Loucy (cell line): ENCODE measurements at regions not wholly inside any gene's neighbourhood (a gene's known extent, or its start where the extent isn't known, plus 50 kb on each side); places are given as distances from the start of the nearest gene placed in this dataset.

ENCODE experiments used
- H2AFZ ChIP-seq: fragments of 200-600 bp; sonication (generic); 2 replicates; pipeline ENCODE4 v1.6.0; 2016; ENCODE audit warnings: antibody characterized with exemption, mild to moderate bottlenecking, low read length, moderate library complexity
- H3F3A ChIP-seq: fragments of 200-600 bp; 2 replicates; pipeline ENCODE4 v1.6.0; 2016; ENCODE audit warnings: antibody characterized with exemption, low read depth, mild to moderate bottlenecking
- H3K27me3 ChIP-seq: fragments of 200-600 bp; sonication (generic); 2 replicates; pipeline ENCODE4 v1.6.1; 2014; ENCODE audit warnings: low read length, mild to moderate bottlenecking; ENCODE audit not compliant: insufficient read depth, poor library complexity, severe bottlenecking
- H3K36me3 ChIP-seq: fragments of 200-600 bp; sonication (generic); 2 replicates; pipeline ENCODE4 v1.6.1; 2016; ENCODE audit warnings: low read length; ENCODE audit not compliant: insufficient read depth
- H3K4me1 ChIP-seq: fragments of 200-600 bp; sonication (generic); 2 replicates; pipeline ENCODE4 v1.5.1; 2014; ENCODE audit warnings: low read length, mild to moderate bottlenecking; ENCODE audit not compliant: insufficient read depth, poor library complexity, severe bottlenecking
- H3K4me2 ChIP-seq: fragments of 200-600 bp; sonication (generic); 2 replicates; pipeline ENCODE4 v1.6.0; 2014; ENCODE audit warnings: antibody characterized with exemption, low read length, low read depth, mild to moderate bottlenecking; ENCODE audit not compliant: poor library complexity, severe bottlenecking
- H3K4me3 ChIP-seq: fragments of 200-600 bp; sonication (generic); 2 replicates; pipeline ENCODE4 v1.5.1; 2014; ENCODE audit warnings: low read length, mild to moderate bottlenecking, mixed read lengths; ENCODE audit not compliant: poor library complexity, severe bottlenecking
- H3K79me2 ChIP-seq: fragments of 200-600 bp; sonication (generic); 2 replicates; pipeline ENCODE4 v1.6.1; 2014; ENCODE audit warnings: low read length; ENCODE audit not compliant: insufficient read depth
- H3K9ac ChIP-seq: fragments of 200-600 bp; sonication (generic); 2 replicates; pipeline ENCODE4 v1.6.0; 2014; ENCODE audit warnings: mild to moderate bottlenecking, low read depth, low read length, moderate library complexity; ENCODE audit not compliant: poor library complexity, severe bottlenecking
- H3K9me2 ChIP-seq: fragments of 200-600 bp; sonication (generic); replicated peaks from 2 replicates; pipeline ENCODE4 v1.6.1; 2016; ENCODE audit warnings: low read depth, low read length, mixed read lengths
- H3K9me3 ChIP-seq: fragments of 200-600 bp; sonication (generic); 2 replicates; pipeline ENCODE4 v1.6.1; 2014; ENCODE audit warnings: mild to moderate bottlenecking, antibody characterized with exemption, low read length, low read depth; ENCODE audit not compliant: insufficient read depth
- H4K20me1 ChIP-seq: fragments of 200-600 bp; sonication (generic); 2 replicates; pipeline ENCODE4 v1.6.0; 2014; ENCODE audit warnings: antibody characterized with exemption, low read length, mild to moderate bottlenecking; ENCODE audit not compliant: insufficient read depth, poor library complexity, severe bottlenecking
- CTCF ChIP-seq: fragments of 200-600 bp; sonication (generic); conservative IDR thresholded peaks from 2 replicates; pipeline ENCODE4 v1.5.1; 2014; ENCODE audit warnings: mild to moderate bottlenecking, antibody characterized with exemption, low read length
- EZH2phosphoT487 ChIP-seq: fragments of 200-600 bp; IDR thresholded peaks from 2 replicates; pipeline ENCODE4 v1.6.1; 2018; ENCODE audit warnings: antibody characterized with exemption, mild to moderate bottlenecking, moderate library complexity, borderline replicate concordance

GRCh38 chr2:123895651-123896050 is 129.4 kb upstream of the CNTNAP5 start:
- Histone ChIP-seq H2AFZ (no peak overlapping the region), H3K4me3 (no peak overlapping the region), H3K9me2 (no peaks in the 10 kb centered on the region), H3K9me3 (peaks cover 10% of the 10 kb centered on the region; the same call in 1 of the 2 replicates), H3K9ac (no peak overlapping the region), H3K4me1 (no peaks in the 10 kb centered on the region), H3K79me2 (no peaks in the 10 kb centered on the region), H3F3A (no peaks in the 10 kb centered on the region), H3K36me3 (no peaks in the 10 kb centered on the region), H3K4me2 (no peak overlapping the region), H4K20me1 (no peaks in the 10 kb centered on the region), H3K27me3 (no peaks in the 10 kb centered on the region)
- TF ChIP-seq CTCF (no peak), EZH2phosphoT487 (no peak)

GRCh38 chr2:123901256-123901655 is 123.8 kb upstream of the CNTNAP5 start:
- Histone ChIP-seq H3K79me2 (no peaks in the 10 kb centered on the region), H3K4me3 (no peak overlapping the region), H3K4me1 (no peaks in the 10 kb centered on the region), H4K20me1 (no peaks in the 10 kb centered on the region), H3K27me3 (no peaks in the 10 kb centered on the region), H3K9ac (no peak overlapping the region), H3K9me2 (no peaks in the 10 kb centered on the region), H3K9me3 (peaks cover 17% of the 10 kb centered on the region), H3K4me2 (no peak overlapping the region), H2AFZ (no peak overlapping the region), H3K36me3 (no peaks in the 10 kb centered on the region), H3F3A (no peaks in the 10 kb centered on the region)
- TF ChIP-seq CTCF (no peak), EZH2phosphoT487 (no peak)

GRCh38 chr2:123906361-123906760 is 118.7 kb upstream of the CNTNAP5 start:
- peaks cover 9% of the 10 kb centered on the region; the same call in 1 of the 2 replicates for H3K9me3 ChIP-seq

More at GRCh38 chr2:123906361-123906760, 118.7 kb upstream of the CNTNAP5 start:
- H3F3A ChIP-seq, result no peaks in the 10 kb centered on the region
- no peak overlapping the region for H3K4me3 ChIP-seq
- peaks cover 28% of the 10 kb centered on the region for H3K4me1 ChIP-seq
- no peaks in the 10 kb centered on the region for H4K20me1 ChIP-seq
- no peaks in the 10 kb centered on the region for H3K27me3 ChIP-seq
- no peak overlapping the region for H2AFZ ChIP-seq
- no peaks in the 10 kb centered on the region for H3K36me3 ChIP-seq
- peaks cover 38% of the 10 kb centered on the region; the same call in 1 of the 2 replicates for H3K79me2 ChIP-seq
- no peak overlapping the region for H3K9ac ChIP-seq
- H3K9me2 ChIP-seq, result no peaks in the 10 kb centered on the region
- TF ChIP-seq CTCF, result no peak
- peak overlapping the region; percentile 67 for H3K4me2 ChIP-seq
